ENCODE measurements at regions not wholly inside any gene's neighbourhood (a gene's known extent, or its start where the extent isn't known, plus 50 kb on each side); places are given as distances from the start of the nearest gene placed in this dataset.

DNA sequence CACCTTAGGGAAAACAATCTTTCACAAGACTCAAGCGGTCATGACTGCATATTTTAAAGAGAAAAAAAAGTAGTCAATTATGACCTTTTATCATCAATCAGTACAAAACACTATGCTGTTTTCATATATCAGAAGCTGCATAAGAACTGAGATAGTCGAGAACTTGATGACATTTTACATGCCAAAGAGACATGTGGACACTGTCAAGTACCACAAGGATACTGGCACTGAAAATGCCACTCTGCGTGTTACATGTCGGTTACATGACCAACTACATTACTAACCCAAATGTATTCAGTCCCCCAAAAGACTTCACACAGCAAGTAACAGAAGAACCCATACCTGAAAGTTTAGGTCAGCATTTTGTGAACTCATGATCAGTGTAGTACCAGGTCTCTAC, 975.0 kb upstream of the ADGRL4 start:
- Histone ChIP-seq H3K9me3 (ENCODE audit: low read length) (peaks cover 54% of the 10 kb centered on the region), H3K4me1 (ENCODE audit: insufficient read depth, low read length) (no peaks in the 10 kb centered on the region), H3K79me2 (ENCODE audit: insufficient read depth, low read length) (no peaks in the 10 kb centered on the region), H2AFZ (ENCODE audit: low read length) (no peak overlapping the region), H4K20me1 (ENCODE audit: insufficient read depth, low read length) (no peaks in the 10 kb centered on the region), H3K4me3 (replicated peaks in 1 of 3; ENCODE audit: insufficient read depth in 1 of 3, low read depth in 2 of 3, low read length in 3 of 3) (no peak overlapping the region), H3K9ac (ENCODE audit: insufficient read depth, low read depth, low read length) (no peak overlapping the region), H3K4me2 (ENCODE audit: low read depth, low read length) (no peak overlapping the region), H3K27me3 (ENCODE audit: control insufficient read depth in 1 of 2, insufficient read depth in 2 of 2, low read length in 2 of 2) (no peaks in the 10 kb centered on the region), H3K27ac (ENCODE audit: extremely low read length, insufficient read depth, low read length) (no peak overlapping the region), H3K36me3 (replicated peaks in 1 of 2; ENCODE audit: control insufficient read depth in 1 of 2, insufficient read depth in 2 of 2, low read length in 2 of 2) (no peaks in the 10 kb centered on the region)
- ATAC-seq (no peak), FAIRE-seq (no peak), DNase-seq (ENCODE audit: low spot score) (no peak)
- WGBS (ENCODE audit: low lambda C conversion rate): 5% methylated on average over 4 of the region's 4 CpGs
- BruUV-seq (replicated peaks): no TSS peak
- CTCF ChIA-PET (ENCODE audit: low intra/inter-chr PET ratio, low total read pairs): no interaction called here
- in situ Hi-C loops (cut with HindIII; ENCODE audit: extremely low pct_ligation_motif_present, low pct_unique_long_range_greater_than_20kb) (no loop called here), intact Hi-C loops (cut with micrococcal nuclease; ENCODE audit: unreplicated experiment) (no loop called here)
- POLR2A ChIA-PET: no interaction called here
- no peak for TF ChIP-seq ZSCAN21 (CRISPR knock-in tag; IDR thresholded peaks at IDR 0.05; ENCODE audit: borderline replicate concordance)
- TF ChIP-seq ELF4 (CRISPR knock-in tag; IDR thresholded peaks at IDR 0.05; ENCODE audit: borderline replicate concordance): no peak
- no peak for TF ChIP-seq ZUFSP (CRISPR knock-in tag; IDR thresholded peaks at IDR 0.05; ENCODE audit: borderline replicate concordance)
- TF ChIP-seq EP300 (IDR thresholded peaks at IDR 0.05; ENCODE audit: low read depth in 2 of 2, low read length in 2 of 2): no peak
- TF ChIP-seq EP300 (CRISPR knock-in tag; IDR thresholded peaks at IDR 0.05; ENCODE audit: borderline replicate concordance): no peak
- no peak for TF ChIP-seq ZNF784 (CRISPR knock-in tag; IDR thresholded peaks at IDR 0.05; ENCODE audit: borderline replicate concordance)
- no peak for TF ChIP-seq ZNF550 (CRISPR knock-in tag; IDR thresholded peaks at IDR 0.05; ENCODE audit: borderline replicate concordance)
- TF ChIP-seq SMAD3 (CRISPR knock-in tag; IDR thresholded peaks at IDR 0.05): no peak
- TF ChIP-seq USF2 (IDR thresholded peaks at IDR 0.05; ENCODE audit: low read depth, low read length): no peak
- TF ChIP-seq USF2 (CRISPR knock-in tag; IDR thresholded peaks at IDR 0.05; ENCODE audit: borderline replicate concordance): no peak
- TF ChIP-seq RARG (CRISPR knock-in tag; IDR thresholded peaks at IDR 0.05; ENCODE audit: low read depth): no peak
- TF ChIP-seq TSC22D2 (CRISPR knock-in tag; IDR thresholded peaks at IDR 0.05; ENCODE audit: borderline replicate concordance): no peak
- TF ChIP-seq ZNF234 (CRISPR knock-in tag; conservative IDR thresholded peaks at IDR 0.05): no peak
- no peak for TF ChIP-seq ZNF235 (CRISPR knock-in tag; IDR thresholded peaks at IDR 0.05; ENCODE audit: borderline replicate concordance)
- TF ChIP-seq, protein P1, sequence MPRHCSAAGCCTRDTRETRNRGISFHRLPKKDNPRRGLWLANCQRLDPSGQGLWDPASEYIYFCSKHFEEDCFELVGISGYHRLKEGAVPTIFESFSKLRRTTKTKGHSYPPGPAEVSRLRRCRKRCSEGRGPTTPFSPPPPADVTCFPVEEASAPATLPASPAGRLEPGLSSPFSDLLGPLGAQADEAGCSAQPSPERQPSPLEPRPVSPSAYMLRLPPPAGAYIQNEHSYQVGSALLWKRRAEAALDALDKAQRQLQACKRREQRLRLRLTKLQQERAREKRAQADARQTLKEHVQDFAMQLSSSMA (CRISPR knock-in tag; IDR thresholded peaks at IDR 0.05): no peak
- TF ChIP-seq BHLHE40 (IDR thresholded peaks at IDR 0.05; ENCODE audit: low read length): no peak
- no peak for TF ChIP-seq ZNF160 (CRISPR knock-in tag; IDR thresholded peaks at IDR 0.05)
- no peak for TF ChIP-seq CBX5 (CRISPR knock-in tag; IDR thresholded peaks at IDR 0.05; ENCODE audit: borderline replicate concordance)
- no peak for TF ChIP-seq ZNF670 (CRISPR knock-in tag; IDR thresholded peaks at IDR 0.05; ENCODE audit: borderline replicate concordance)

All from HepG2 (cell line).